ENCODE measurements at regions not wholly inside any gene's neighbourhood (a gene's known extent, or its start where the extent isn't known, plus 50 kb on each side); places are given as distances from the start of the nearest gene placed in this dataset.

DNA sequence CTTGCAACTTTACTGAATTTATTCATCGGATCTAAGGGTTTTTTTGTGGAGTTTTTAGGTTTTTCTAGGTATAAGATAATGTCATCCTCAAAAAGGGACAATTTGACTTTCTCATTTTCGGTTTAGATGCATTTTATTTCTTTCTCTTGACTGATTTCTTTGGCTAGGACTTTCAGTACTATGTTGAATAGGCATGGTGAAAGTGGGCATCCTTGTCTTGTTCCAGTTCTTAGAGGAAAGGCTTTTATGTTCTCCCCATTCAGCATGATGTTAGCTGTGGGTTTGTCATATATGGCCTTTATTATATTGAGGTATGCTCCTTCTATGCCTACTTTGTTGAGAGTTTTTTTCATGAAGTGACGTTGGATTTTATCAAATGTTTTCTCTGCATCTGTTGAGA lies 106.7 kb downstream of the FAM43A start:
- no peak for TF ChIP-seq SUZ12 (IDR thresholded peaks at IDR 0.05; ENCODE audit: extremely low read depth, insufficient read depth, insufficient read length)
- no peaks in the 10 kb centered on the region for H3K4me1 ChIP-seq (ENCODE audit: insufficient read depth, insufficient read length)
- DNase-seq (ENCODE audit: low read depth, low spot score) = no peak
- no peaks in the 10 kb centered on the region for H3K27me3 ChIP-seq (ENCODE audit: insufficient read depth, insufficient read length)
- H3K36me3 ChIP-seq (ENCODE audit: insufficient read depth, insufficient read length, low read length) = no peaks in the 10 kb centered on the region
- no peak overlapping the region for H3K4me3 ChIP-seq (ENCODE audit: insufficient read length, low read depth)
- H3K9me3 ChIP-seq (ENCODE audit: insufficient read depth, low read length) = peaks cover 7% of the 10 kb centered on the region; the same call in 1 of the 2 replicates
- H3K9ac ChIP-seq (ENCODE audit: insufficient read length, low read depth) = no peak overlapping the region

DNA sequence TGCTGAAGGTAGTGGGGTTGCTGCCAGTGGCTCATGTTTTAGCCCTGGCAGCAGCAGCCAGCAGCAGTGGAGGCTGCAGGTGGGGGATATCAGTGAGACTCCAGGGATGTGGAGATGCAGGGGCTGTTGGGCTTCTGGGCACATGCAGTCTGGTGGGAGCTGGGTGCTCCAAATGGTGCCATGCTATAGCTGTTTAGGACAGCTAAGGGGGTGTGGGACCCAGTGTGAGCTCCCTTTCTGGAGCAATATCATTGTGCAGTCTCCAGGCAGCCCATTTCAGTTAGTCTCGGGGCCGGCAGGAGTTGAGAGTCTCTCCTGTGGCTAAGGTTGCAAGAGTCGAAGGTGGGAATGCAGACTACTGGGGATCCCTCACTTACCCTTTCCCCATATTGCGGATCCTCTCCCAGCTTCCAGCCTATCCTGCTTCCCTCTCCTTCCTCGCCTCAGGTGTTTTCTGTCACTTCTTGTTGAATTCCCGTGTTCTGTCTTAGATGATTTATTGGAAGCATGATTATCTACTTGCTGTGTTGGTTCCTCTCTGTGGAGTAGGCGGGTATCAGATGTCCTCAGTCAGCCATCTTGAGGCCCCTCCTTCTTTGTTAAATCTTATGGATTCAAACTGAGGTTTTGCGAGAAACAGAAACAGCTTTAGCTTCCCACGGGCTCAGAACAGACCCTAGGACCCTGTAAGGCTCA lies 112.0 kb downstream of the FAM43A start:
- Histone ChIP-seq H3K9ac (ENCODE audit: insufficient read length, low read depth) (no peak overlapping the region), H3K36me3 (ENCODE audit: insufficient read depth, insufficient read length, low read length) (no peaks in the 10 kb centered on the region), H3K4me1 (ENCODE audit: insufficient read depth, insufficient read length) (peaks cover 7% of the 10 kb centered on the region), H3K9me3 (ENCODE audit: insufficient read depth, low read length) (peaks cover 7% of the 10 kb centered on the region; the same call in 1 of the 2 replicates), H3K27me3 (ENCODE audit: insufficient read depth, insufficient read length) (no peaks in the 10 kb centered on the region), H3K4me3 (ENCODE audit: insufficient read length, low read depth) (no peak overlapping the region)
- no peak for TF ChIP-seq SUZ12 (IDR thresholded peaks at IDR 0.05; ENCODE audit: extremely low read depth, insufficient read depth, insufficient read length)
- no peak for TF ChIP-seq YY1 (IDR thresholded peaks at IDR 0.05; ENCODE audit: insufficient read depth, insufficient read length)
- no peak for TF ChIP-seq ZNF274 (IDR thresholded peaks at IDR 0.05; ENCODE audit: low read depth, low read length)
- DNase-seq (ENCODE audit: low read depth, low spot score) = no peak

DNA sequence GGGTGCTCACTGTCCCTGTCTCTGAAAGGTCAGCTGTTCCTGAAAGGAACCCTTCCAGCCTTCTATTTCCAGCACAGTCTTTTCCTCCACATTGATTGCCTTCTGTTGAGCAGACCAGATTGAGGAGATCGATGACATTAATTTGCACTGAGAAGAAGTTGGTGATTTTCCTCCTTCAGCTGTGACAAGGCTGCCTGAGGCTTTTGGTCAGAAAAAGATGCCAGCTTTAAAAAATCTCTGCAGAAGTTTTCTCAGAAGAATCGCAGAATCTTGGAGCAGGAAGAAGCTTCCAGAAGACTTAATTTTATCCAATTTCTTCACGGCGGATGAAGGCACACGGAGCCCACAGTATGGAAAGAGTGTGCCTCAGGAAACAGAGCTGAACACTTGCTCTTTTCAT lies 112.8 kb downstream of the FAM43A start:
- Histone ChIP-seq H3K9me3 (ENCODE audit: insufficient read depth, low read length) (peaks cover 7% of the 10 kb centered on the region; the same call in 1 of the 2 replicates), H3K9ac (ENCODE audit: insufficient read length, low read depth) (no peak overlapping the region), H3K36me3 (ENCODE audit: insufficient read depth, insufficient read length, low read length) (no peaks in the 10 kb centered on the region), H3K4me3 (ENCODE audit: insufficient read length, low read depth) (no peak overlapping the region), H3K27me3 (ENCODE audit: insufficient read depth, insufficient read length) (no peaks in the 10 kb centered on the region), H3K4me1 (ENCODE audit: insufficient read depth, insufficient read length) (peaks cover 7% of the 10 kb centered on the region)
- DNase-seq (ENCODE audit: low read depth, low spot score) = no peak
- TF ChIP-seq YY1 (IDR thresholded peaks at IDR 0.05; ENCODE audit: insufficient read depth, insufficient read length) = no peak
- TF ChIP-seq SUZ12 (IDR thresholded peaks at IDR 0.05; ENCODE audit: extremely low read depth, insufficient read depth, insufficient read length) = no peak
- TF ChIP-seq ZNF274 (IDR thresholded peaks at IDR 0.05; ENCODE audit: low read depth, low read length) = no peak

DNA sequence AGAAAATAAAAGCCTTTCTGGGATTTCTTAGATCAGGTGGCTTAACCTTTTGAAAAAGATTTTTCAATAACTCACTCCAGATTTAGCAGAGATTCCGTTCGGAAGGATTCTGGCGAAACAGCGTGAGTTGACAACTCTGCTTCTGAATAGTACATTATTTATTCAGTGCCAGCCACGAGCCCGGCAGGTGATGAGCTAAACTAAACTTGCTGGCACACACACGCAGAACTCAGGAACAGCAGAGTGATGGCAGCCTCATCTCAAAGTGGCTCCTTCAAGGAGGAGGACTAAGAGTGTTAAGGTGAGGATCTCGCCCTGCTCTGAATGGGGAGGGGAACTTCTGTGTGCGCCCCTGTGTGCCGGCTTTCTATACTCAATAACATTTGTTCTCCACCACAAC lies 114.3 kb downstream of the FAM43A start:
- no peak overlapping the region for H3K4me3 ChIP-seq (ENCODE audit: insufficient read length, low read depth)
- no peak for TF ChIP-seq SUZ12 (IDR thresholded peaks at IDR 0.05; ENCODE audit: extremely low read depth, insufficient read depth, insufficient read length)
- no peak for TF ChIP-seq ZNF274 (IDR thresholded peaks at IDR 0.05; ENCODE audit: low read depth, low read length)
- no peak for TF ChIP-seq YY1 (IDR thresholded peaks at IDR 0.05; ENCODE audit: insufficient read depth, insufficient read length)
- peaks cover 7% of the 10 kb centered on the region; the same call in 1 of the 2 replicates for H3K9me3 ChIP-seq (ENCODE audit: insufficient read depth, low read length)
- H3K27me3 ChIP-seq (ENCODE audit: insufficient read depth, insufficient read length) = peaks cover 4% of the 10 kb centered on the region
- H3K9ac ChIP-seq (ENCODE audit: insufficient read length, low read depth) = no peak overlapping the region
- peaks cover 7% of the 10 kb centered on the region for H3K4me1 ChIP-seq (ENCODE audit: insufficient read depth, insufficient read length)
- no peaks in the 10 kb centered on the region for H3K36me3 ChIP-seq (ENCODE audit: insufficient read depth, insufficient read length, low read length)
- DNase-seq (ENCODE audit: low read depth, low spot score) = no peak

DNA sequence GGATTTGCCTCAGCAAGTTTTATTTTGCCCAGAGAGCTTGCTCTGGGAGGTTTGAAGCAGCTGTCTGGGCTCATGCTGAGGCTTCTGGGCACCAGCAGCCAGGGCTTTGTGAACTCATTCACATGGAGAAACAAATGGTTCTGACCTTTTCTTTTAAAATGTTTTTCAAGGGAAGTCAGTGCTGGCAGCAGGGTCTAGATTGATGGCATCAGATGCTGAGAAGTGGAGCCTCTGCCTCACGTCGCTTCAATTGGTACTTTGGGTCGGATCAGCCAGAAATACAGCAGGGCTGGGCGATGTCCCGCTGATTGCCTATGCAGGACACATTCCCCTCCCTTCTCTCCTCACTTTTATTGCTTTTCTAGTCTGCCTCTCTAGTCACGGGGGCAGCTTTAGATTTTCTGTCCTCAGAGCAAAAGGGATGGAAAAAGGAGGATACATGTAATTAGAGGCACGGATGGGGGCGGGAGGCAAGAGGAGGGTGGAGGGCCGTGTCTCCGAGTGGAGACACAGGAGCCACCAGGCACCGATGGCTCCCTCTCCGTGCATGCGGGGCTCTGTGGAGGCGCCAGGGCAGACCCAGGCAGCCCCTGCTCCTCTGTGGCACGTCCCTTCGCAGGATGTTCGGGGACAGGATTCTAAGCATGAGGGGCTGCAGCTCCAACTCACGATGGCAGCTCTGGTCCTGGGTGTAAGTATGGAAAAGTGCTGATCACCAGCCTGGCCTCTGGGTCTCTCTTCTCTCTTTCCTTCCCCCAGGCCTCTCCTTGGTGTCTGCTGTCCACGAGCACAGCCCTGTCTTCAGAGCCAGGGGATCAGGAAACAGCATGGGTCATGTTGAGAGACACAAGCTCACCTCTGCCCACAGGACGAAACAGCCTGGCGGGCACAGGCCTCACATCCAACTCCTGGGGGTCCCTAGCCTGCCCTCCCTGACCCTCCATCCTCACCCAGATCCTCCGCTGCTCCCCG lies 116.1 kb downstream of the FAM43A start:
- TF ChIP-seq ZNF274 (IDR thresholded peaks at IDR 0.05; ENCODE audit: low read depth, low read length) (no peak), SUZ12 (IDR thresholded peaks at IDR 0.05; ENCODE audit: extremely low read depth, insufficient read depth, insufficient read length) (no peak), YY1 (IDR thresholded peaks at IDR 0.05; ENCODE audit: insufficient read depth, insufficient read length) (no peak)
- Histone ChIP-seq H3K4me1 (ENCODE audit: insufficient read depth, insufficient read length) (peaks cover 7% of the 10 kb centered on the region), H3K9me3 (ENCODE audit: insufficient read depth, low read length) (no peaks in the 10 kb centered on the region), H3K36me3 (ENCODE audit: insufficient read depth, insufficient read length, low read length) (no peaks in the 10 kb centered on the region), H3K9ac (ENCODE audit: insufficient read length, low read depth) (no peak overlapping the region), H3K27me3 (ENCODE audit: insufficient read depth, insufficient read length) (peaks cover 4% of the 10 kb centered on the region), H3K4me3 (ENCODE audit: insufficient read length, low read depth) (no peak overlapping the region)
- no peak for DNase-seq (ENCODE audit: low read depth, low spot score)

DNA sequence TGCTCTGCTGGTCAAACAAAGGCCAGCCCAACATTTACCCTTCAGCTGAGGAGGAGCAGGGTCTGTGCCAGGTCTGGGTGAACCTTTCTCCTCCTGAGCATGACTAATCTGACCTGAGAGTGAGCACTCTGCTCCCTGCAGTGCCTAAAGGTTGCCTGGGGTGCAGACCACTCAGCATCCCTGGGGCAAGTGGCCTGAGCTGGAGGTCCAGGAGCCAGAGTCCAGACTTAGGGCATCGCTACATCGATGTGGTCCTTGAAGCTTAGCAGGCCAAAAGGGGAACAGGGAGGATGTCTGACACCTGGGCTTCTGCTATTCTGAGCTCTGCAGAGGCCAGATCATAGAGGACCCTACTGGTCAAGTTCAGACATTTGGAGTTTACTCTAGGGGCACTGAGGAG lies 119.1 kb downstream of the FAM43A start:
- no peak for DNase-seq (ENCODE audit: low read depth, low spot score)
- H3K9ac ChIP-seq (ENCODE audit: insufficient read length, low read depth) = no peak overlapping the region
- H3K36me3 ChIP-seq (ENCODE audit: insufficient read depth, insufficient read length, low read length) = no peaks in the 10 kb centered on the region
- peaks cover 7% of the 10 kb centered on the region for H3K4me1 ChIP-seq (ENCODE audit: insufficient read depth, insufficient read length)
- H3K4me3 ChIP-seq (ENCODE audit: insufficient read length, low read depth) = no peak overlapping the region
- no peak for TF ChIP-seq YY1 (IDR thresholded peaks at IDR 0.05; ENCODE audit: insufficient read depth, insufficient read length)
- no peak for TF ChIP-seq ZNF274 (IDR thresholded peaks at IDR 0.05; ENCODE audit: low read depth, low read length)
- TF ChIP-seq SUZ12 (IDR thresholded peaks at IDR 0.05; ENCODE audit: extremely low read depth, insufficient read depth, insufficient read length) = no peak
- no peaks in the 10 kb centered on the region for H3K9me3 ChIP-seq (ENCODE audit: insufficient read depth, low read length)
- H3K27me3 ChIP-seq (ENCODE audit: insufficient read depth, insufficient read length) = peaks cover 4% of the 10 kb centered on the region

DNA sequence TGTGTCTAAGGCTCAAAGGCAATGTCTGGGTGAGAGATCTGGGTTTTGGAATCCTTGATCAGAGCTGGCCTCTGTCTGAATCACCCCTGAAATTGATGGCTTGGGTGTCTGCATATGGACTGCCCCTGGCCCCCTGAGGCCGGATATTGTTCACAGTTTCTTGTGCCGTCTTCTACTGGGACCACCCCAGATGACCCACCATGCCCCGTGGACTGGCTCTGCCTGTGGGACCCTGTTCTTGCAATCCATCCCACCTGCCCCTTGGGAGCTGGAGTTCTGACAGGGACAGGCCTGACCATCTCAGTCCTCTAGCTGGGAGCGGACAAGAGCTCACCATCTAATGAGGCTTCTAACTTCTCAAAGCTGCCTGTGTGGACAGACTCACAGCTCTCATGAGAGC lies 119.9 kb downstream of the FAM43A start:
- Histone ChIP-seq H3K9me3 (ENCODE audit: insufficient read depth, low read length) (no peaks in the 10 kb centered on the region), H3K4me1 (ENCODE audit: insufficient read depth, insufficient read length) (peaks cover 7% of the 10 kb centered on the region), H3K27me3 (ENCODE audit: insufficient read depth, insufficient read length) (peaks cover 4% of the 10 kb centered on the region), H3K9ac (ENCODE audit: insufficient read length, low read depth) (no peak overlapping the region), H3K36me3 (ENCODE audit: insufficient read depth, insufficient read length, low read length) (no peaks in the 10 kb centered on the region), H3K4me3 (ENCODE audit: insufficient read length, low read depth) (no peak overlapping the region)
- DNase-seq (ENCODE audit: low read depth, low spot score) = no peak
- TF ChIP-seq ZNF274 (IDR thresholded peaks at IDR 0.05; ENCODE audit: low read depth, low read length) = no peak
- TF ChIP-seq SUZ12 (IDR thresholded peaks at IDR 0.05; ENCODE audit: extremely low read depth, insufficient read depth, insufficient read length) = no peak
- TF ChIP-seq YY1 (IDR thresholded peaks at IDR 0.05; ENCODE audit: insufficient read depth, insufficient read length) = no peak

Data from NT2/D1 (cell line).